CD4-positive, alpha-beta T cell treated with Interferon alpha-2 for 1 hour (primary cell): ENCODE measurements at regions not wholly inside any gene's neighbourhood (a gene's known extent, or its start where the extent isn't known, plus 50 kb on each side); places are given as distances from the start of the nearest gene placed in this dataset.
"Not testable (repeated sequence)": the region's sequence is repeated elsewhere in the genome, so short reads cannot be mapped to it uniquely, and the experiment has no call there.

ENCODE experiments used
- DNase-seq, 2 donors: peaks; one replicate each; pipeline ENCODE4 v3.0.0-alpha.2; 2020 to 2022

GRCh38 chr14:85010186-85010585, 519.8 kb upstream of the FLRT2 start:
- no peak for DNase-seq

- DNase-seq: no peak
These were observed 513.4 kb upstream of the FLRT2 start for GRCh38 chr14:85016496-85016895.

- not testable (repeated sequence) for DNase-seq
These were observed 506.1 kb upstream of the FLRT2 start for GRCh38 chr14:85023866-85024265.

- no peak for DNase-seq
These were observed 505.0 kb upstream of the FLRT2 start for GRCh38 chr14:85024931-85025330.

- DNase-seq: no peak
These were observed 502.1 kb upstream of the FLRT2 start for GRCh38 chr14:85027681-85028370.

GRCh38 chr14:85037411-85037810, 492.5 kb upstream of the FLRT2 start:
- DNase-seq: no peak

GRCh38 chr14:85038526-85039352, 491.2 kb upstream of the FLRT2 start:
- DNase-seq: no peak

GRCh38 chr14:85039353-85039626, 490.7 kb upstream of the FLRT2 start:
- DNase-seq: no peak

- DNase-seq: no peak
These were observed 489.8 kb upstream of the FLRT2 start for GRCh38 chr14:85040046-85040685.

GRCh38 chr14:85041618-85042017, 488.3 kb upstream of the FLRT2 start:
- DNase-seq: no peak

GRCh38 chr14:85042301-85042700, 487.6 kb upstream of the FLRT2 start:
- DNase-seq: no peak

- no peak for DNase-seq
These were observed 479.8 kb upstream of the FLRT2 start for GRCh38 chr14:85050180-85050579.

- DNase-seq: no peak
These were observed 477.3 kb upstream of the FLRT2 start for GRCh38 chr14:85052646-85053045.

GRCh38 chr14:85054178-85054577, 475.8 kb upstream of the FLRT2 start:
- no peak for DNase-seq

- DNase-seq: no peak
These were observed 473.7 kb upstream of the FLRT2 start for GRCh38 chr14:85056267-85056666.

GRCh38 chr14:85057221-85057620, 472.7 kb upstream of the FLRT2 start:
- no peak for DNase-seq

- no peak for DNase-seq
These were observed 471.8 kb upstream of the FLRT2 start for GRCh38 chr14:85058150-85058549.

- no peak for DNase-seq
These were observed 469.8 kb upstream of the FLRT2 start for GRCh38 chr14:85060121-85060520.

GRCh38 chr14:85061256-85061655, 468.7 kb upstream of the FLRT2 start:
- DNase-seq: no peak

GRCh38 chr14:85063747-85064146, 466.2 kb upstream of the FLRT2 start:
- no peak for DNase-seq

- DNase-seq: no peak
These were observed 458.5 kb upstream of the FLRT2 start for GRCh38 chr14:85071447-85071846.

GRCh38 chr14:85074955-85075354, 455.0 kb upstream of the FLRT2 start:
- DNase-seq: no peak

- DNase-seq: no peak
These were observed 454.1 kb upstream of the FLRT2 start for GRCh38 chr14:85075694-85076476.
